ENCODE measurements at regions not wholly inside any gene's neighbourhood (a gene's known extent, or its start where the extent isn't known, plus 50 kb on each side); places are given as distances from the start of the nearest gene placed in this dataset.

DNA sequence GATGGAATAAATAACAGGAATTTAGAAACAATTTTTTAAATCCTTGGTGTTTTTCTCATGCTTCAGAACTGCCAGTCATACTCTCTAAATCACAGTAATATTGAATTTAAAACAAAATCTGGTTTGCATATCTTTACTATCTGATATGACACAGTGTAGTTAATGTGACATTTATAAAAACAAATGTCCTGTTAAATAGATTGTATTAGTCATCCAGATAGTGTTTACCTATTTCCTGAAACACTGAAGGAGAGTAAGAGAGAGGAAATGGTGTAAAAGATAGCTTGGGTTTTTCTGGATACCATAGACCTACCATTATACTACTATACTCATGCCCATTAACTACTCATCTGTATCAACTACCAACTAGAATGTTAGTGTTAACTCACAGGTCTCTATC, 292.3 kb downstream of the MAN2A1 start:
- H3K4me3 ChIP-seq (ENCODE audit: control insufficient read depth, low read depth, low read length), result no peak overlapping the region
- TF ChIP-seq, protein P1, sequence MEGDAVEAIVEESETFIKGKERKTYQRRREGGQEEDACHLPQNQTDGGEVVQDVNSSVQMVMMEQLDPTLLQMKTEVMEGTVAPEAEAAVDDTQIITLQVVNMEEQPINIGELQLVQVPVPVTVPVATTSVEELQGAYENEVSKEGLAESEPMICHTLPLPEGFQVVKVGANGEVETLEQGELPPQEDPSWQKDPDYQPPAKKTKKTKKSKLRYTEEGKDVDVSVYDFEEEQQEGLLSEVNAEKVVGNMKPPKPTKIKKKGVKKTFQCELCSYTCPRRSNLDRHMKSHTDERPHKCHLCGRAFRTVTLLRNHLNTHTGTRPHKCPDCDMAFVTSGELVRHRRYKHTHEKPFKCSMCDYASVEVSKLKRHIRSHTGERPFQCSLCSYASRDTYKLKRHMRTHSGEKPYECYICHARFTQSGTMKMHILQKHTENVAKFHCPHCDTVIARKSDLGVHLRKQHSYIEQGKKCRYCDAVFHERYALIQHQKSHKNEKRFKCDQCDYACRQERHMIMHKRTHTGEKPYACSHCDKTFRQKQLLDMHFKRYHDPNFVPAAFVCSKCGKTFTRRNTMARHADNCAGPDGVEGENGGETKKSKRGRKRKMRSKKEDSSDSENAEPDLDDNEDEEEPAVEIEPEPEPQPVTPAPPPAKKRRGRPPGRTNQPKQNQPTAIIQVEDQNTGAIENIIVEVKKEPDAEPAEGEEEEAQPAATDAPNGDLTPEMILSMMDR (IDR thresholded peaks at IDR 0.05; ENCODE audit: control insufficient read depth, insufficient read depth, low read depth, low read length, missing control alignments), result no peak
- no peak for DNase-seq (ENCODE audit: low read depth)

DNA sequence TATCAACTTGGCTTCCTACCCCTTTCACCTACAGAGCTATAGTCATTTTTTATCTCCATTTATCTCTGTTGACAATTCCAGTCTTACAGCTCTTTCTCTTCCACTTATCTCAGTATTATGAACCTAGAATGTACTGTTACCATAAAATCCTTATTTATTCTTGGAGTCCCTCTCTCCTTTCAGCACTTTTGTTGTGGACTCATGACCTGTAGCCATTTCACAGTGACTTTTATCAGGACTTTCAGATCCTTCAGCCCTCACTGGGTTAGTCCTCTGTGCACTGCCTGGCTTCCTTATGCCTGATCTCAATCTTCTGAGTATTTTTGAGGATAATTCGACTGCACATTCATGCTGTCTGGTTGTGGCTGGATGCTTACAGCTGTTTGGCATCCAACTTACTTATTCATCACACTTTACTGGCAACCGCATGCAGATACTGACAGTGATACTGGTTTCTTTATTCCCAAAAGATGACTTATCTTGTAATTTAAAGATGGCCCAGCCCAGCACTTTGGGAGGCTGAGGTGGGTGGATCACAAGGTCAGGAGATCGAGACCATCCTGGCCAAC, 293.3 kb downstream of the MAN2A1 start:
- peak; percentile 14 for DNase-seq (ENCODE audit: low read depth)
- TF ChIP-seq, protein P1 (IDR thresholded peaks at IDR 0.05; ENCODE audit: control insufficient read depth, insufficient read depth, low read depth, low read length, missing control alignments), result no peak
- H3K4me3 ChIP-seq (ENCODE audit: control insufficient read depth, low read depth, low read length), result no peak overlapping the region

DNA sequence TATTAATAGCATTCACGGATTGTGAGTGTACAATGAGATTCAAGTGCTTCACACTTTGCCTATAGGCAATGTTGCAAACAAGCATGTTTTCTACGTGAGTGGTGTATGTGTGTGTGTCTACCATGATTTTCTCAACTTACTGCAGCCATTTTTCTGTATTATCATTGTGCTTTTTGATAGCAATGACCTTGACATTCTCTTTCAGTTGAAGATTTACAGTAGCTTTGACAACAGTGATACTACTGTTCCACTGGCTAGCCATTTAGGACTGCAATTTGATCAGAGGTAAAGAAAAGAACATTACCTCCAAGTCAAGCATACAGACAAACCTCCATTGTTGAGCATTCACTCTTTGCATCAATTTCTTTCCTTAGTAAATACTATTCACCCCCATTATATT, 297.0 kb downstream of the MAN2A1 start:
- TF ChIP-seq, protein P1 (IDR thresholded peaks at IDR 0.05; ENCODE audit: control insufficient read depth, insufficient read depth, low read depth, low read length, missing control alignments), result no peak
- H3K4me3 ChIP-seq (ENCODE audit: control insufficient read depth, low read depth, low read length), result no peak overlapping the region

DNA sequence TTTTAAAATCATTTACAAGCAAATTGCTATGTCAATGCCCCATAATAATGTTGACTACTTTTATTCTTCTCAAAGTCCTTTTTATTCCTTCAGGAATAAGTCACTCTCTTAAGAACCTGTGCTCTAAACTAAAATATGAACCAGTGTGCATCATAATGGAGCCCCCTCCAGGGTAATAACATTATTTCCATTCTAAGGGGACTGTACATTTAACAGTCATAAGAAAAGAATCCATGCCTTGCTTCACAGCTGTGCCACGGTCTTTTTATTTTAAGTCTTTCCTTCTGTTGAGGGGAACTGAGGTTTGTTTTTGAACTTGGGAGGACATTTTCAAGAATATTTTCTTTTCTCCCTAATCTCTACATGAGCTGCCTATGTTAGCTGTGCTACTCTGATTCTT, 297.6 kb downstream of the MAN2A1 start:
- DNase-seq (ENCODE audit: low read depth), result no peak
- TF ChIP-seq, protein P1 (IDR thresholded peaks at IDR 0.05; ENCODE audit: control insufficient read depth, insufficient read depth, low read depth, low read length, missing control alignments), result no peak
- H3K4me3 ChIP-seq (ENCODE audit: control insufficient read depth, low read depth, low read length), result no peak overlapping the region

More for the DNA sequence above, 297.0 kb downstream of the MAN2A1 start:
- no peak for DNase-seq (ENCODE audit: low read depth)

DNA sequence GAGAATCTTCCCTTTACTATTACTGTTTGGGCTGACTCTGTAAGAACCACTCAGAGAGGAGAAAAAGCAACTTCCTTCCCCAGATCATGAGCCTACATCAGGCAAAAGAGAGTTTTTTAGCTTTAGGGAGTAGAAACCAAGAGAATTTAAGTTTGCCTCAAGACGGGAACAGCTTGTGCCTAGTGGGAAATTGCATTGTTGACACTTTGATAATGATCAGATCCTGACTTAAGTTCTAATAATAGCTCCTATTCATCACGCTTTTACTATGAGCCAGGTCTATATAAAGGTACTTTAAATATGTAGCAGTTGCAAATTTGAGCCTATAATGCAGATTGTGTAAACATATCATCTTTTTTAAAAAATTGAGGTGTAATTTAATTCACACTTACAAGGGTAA, 298.2 kb downstream of the MAN2A1 start:
- DNase-seq (ENCODE audit: low read depth), result no peak
- no peak overlapping the region for H3K4me3 ChIP-seq (ENCODE audit: control insufficient read depth, low read depth, low read length)
- TF ChIP-seq, protein P1 (IDR thresholded peaks at IDR 0.05; ENCODE audit: control insufficient read depth, insufficient read depth, low read depth, low read length, missing control alignments), result no peak

DNA sequence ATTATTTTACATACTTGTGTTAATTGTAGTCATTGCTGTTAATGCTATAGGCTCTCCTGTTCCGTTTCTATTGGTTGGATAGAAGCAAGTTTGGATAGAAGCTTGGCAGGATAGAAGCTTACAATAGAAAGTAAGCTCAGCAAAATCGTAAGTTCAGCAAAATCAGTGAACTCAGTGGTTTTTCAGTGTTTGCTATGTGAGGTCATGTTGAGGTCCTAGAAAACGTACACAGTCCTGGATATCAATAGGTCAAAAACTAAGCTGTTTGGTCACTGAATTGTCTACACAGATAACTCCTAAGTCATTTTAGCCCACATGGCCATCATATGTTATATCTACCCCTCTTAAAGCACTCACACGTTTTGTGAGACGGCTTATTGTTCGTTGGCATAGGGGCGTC, 299.4 kb downstream of the MAN2A1 start:
- no peak for DNase-seq (ENCODE audit: low read depth)
- no peak overlapping the region for H3K4me3 ChIP-seq (ENCODE audit: control insufficient read depth, low read depth, low read length)
- TF ChIP-seq, protein P1 (IDR thresholded peaks at IDR 0.05; ENCODE audit: control insufficient read depth, insufficient read depth, low read depth, low read length, missing control alignments), result no peak
